ENCODE measurements at regions not wholly inside any gene's neighbourhood (a gene's known extent, or its start where the extent isn't known, plus 50 kb on each side); places are given as distances from the start of the nearest gene placed in this dataset.

DNA sequence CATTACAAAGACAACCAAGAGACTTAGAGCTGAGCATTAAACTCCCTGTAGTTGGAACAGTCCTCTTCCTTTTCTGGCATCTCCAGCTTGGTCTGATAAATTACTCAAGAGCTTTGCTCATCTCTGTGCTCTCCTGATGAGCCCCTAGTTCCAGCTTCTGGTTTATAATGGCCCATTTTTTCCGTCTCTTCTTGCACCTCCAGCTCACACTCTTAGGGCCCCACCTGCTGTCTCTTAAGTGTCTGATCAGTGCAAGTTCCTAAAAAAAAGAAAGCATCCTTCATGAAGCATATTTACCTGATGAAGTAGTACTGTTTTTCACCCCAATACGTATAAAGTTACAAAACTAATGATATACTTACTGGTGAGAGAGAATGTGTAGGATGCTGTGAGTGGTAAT, 822.9 kb downstream of the RNF144A start:
- TF ChIP-seq, protein P1, sequence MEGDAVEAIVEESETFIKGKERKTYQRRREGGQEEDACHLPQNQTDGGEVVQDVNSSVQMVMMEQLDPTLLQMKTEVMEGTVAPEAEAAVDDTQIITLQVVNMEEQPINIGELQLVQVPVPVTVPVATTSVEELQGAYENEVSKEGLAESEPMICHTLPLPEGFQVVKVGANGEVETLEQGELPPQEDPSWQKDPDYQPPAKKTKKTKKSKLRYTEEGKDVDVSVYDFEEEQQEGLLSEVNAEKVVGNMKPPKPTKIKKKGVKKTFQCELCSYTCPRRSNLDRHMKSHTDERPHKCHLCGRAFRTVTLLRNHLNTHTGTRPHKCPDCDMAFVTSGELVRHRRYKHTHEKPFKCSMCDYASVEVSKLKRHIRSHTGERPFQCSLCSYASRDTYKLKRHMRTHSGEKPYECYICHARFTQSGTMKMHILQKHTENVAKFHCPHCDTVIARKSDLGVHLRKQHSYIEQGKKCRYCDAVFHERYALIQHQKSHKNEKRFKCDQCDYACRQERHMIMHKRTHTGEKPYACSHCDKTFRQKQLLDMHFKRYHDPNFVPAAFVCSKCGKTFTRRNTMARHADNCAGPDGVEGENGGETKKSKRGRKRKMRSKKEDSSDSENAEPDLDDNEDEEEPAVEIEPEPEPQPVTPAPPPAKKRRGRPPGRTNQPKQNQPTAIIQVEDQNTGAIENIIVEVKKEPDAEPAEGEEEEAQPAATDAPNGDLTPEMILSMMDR (IDR thresholded peaks at IDR 0.05; ENCODE audit: low read depth, low read length, poor library complexity, severe bottlenecking) = no peak
- no peak for TF ChIP-seq EZH2phosphoT487 (IDR thresholded peaks at IDR 0.05; ENCODE audit: borderline replicate concordance, low read length)

Measured in DOHH2 (cell line).